GM12874 (cell line): ENCODE measurements at regions not wholly inside any gene's neighbourhood (a gene's known extent, or its start where the extent isn't known, plus 50 kb on each side); places are given as distances from the start of the nearest gene placed in this dataset.

Experiments
- TF ChIP-seq, protein P1 (sequence below): IDR thresholded peaks from 2 replicates; pipeline ENCODE4 v1.5.1; 2011; ENCODE audit warnings: low read depth, mild to moderate bottlenecking, control low read depth, low read length, moderate library complexity; ENCODE audit not compliant: insufficient read depth

DNA sequence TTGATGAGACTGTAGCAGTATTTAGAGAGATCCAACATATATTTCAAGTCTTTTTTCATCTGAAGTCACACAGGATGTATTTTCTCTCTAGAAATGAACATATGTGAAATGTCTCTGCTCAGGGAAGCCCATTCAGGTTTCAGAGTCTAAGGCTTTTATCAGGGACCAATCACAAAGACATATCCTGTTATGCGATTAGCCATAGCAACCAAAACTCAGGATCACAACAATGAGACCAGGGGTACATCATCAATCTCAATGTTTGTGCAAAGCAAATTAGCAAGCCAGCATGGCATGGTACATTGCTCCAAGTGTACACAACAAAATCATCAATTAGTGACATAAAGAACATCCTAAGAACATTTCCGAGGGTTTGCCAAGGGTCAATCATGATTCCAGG is 99.2 kb upstream of the AMN1 start:
- TF ChIP-seq, protein P1, sequence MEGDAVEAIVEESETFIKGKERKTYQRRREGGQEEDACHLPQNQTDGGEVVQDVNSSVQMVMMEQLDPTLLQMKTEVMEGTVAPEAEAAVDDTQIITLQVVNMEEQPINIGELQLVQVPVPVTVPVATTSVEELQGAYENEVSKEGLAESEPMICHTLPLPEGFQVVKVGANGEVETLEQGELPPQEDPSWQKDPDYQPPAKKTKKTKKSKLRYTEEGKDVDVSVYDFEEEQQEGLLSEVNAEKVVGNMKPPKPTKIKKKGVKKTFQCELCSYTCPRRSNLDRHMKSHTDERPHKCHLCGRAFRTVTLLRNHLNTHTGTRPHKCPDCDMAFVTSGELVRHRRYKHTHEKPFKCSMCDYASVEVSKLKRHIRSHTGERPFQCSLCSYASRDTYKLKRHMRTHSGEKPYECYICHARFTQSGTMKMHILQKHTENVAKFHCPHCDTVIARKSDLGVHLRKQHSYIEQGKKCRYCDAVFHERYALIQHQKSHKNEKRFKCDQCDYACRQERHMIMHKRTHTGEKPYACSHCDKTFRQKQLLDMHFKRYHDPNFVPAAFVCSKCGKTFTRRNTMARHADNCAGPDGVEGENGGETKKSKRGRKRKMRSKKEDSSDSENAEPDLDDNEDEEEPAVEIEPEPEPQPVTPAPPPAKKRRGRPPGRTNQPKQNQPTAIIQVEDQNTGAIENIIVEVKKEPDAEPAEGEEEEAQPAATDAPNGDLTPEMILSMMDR: no peak

DNA sequence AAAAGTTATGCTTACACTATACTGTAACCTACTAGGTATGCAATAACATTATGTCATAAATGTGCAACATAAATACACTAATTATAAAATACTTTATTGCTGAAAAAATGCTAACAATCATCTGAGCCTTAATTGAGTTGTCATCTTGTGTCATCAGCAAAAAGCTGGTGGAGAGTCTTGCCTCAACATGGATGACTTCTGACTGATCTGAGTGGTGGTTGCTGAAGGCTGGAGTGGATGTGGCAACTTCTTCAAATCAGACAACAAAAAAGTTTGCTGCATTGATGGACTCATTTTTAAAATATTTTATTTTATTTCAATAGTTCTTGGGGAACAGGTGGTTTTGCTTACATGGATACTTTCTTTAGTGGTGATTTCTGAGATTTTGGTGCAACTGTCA is 93.9 kb upstream of the AMN1 start:
- TF ChIP-seq, protein P1: no peak

DNA sequence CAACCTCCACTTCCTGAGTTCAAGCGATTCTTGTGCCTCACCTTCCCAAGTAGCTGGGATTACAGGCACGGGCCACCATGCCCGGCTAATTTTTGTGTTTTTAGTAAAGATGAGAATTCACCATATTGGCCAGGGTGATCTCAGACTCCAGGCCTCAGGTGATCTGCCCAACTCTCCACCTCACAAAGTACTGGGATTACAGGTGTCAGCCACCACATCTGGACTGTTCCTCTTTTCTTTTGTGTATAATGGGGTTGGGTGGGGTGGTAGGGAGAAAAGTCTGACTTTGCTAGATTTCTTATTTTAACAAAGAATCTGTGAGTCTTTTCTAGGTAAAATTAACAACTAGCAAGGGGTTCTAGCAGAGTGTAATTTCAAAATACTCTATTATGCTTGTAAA is 92.7 kb upstream of the AMN1 start:
- TF ChIP-seq, protein P1: no peak

DNA sequence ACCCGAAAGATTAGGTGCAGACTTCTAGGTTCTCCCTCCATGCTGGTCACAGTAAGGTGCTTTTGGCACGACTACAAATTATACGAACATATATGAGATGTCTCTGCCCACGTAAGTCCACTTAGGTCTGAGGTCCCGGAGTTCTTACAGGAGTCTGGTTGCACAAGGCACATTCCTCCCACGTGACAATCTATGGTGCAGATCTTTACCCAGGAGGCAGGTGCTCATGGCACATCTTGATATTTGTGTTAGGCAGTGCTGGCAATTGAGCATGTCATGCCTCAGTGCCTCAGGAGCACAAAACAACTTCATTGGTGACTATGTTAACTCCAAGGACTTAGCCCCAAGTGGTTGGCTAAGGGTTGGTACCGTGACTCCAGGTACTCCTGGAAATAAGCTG is 92.0 kb upstream of the AMN1 start:
- TF ChIP-seq, protein P1: no peak

DNA sequence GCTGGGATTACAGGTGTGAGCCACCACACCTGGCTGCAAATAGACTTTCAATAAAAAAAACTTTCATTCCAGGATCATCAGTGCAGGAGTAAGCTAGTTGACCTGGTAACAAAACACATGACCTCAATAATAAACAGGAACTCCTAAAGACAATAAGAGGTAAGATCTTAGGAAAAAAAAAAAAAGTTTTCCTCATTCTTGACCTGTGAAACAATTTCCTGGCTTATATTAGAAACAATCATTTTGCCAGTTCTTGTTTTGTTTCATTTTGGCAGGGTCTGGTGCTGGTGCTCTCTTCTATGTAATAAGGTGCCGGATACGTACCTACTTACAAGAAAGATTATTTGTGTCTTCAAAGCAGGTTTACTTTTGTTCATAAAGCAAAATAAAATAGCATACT is 90.6 kb upstream of the AMN1 start:
- TF ChIP-seq, protein P1: no peak

- TF ChIP-seq, protein P1: no peak
Observed at GRCh38 chr12:31818623-31819268, 89.9 kb upstream of the AMN1 start.

- TF ChIP-seq, protein P1: no peak
Observed at GRCh38 chr12:31817120-31817519, 88.3 kb upstream of the AMN1 start.

DNA sequence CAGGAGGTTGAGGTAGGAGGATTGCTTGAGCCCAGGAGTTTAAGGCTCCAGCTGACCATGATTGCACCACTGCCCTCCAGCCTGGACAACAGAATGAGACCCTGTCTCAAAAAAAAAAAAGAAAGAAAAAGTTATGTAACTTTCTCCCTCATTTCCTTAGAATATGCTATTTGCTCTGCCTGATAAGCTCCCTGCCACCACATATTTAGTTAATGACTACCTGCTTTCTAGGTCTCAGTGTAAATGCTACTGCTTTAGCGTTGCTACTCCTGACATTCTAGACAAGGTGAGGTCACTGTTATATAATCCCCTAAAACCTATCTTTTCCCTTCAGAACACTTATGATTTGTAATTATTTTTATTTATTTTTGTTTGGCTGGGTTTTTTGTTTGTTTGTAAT is 86.3 kb upstream of the AMN1 start:
- TF ChIP-seq, protein P1: no peak
